ENCODE measurements at regions not wholly inside any gene's neighbourhood (a gene's known extent, or its start where the extent isn't known, plus 50 kb on each side); places are given as distances from the start of the nearest gene placed in this dataset.

GRCh38 chr10:88186335-88186734 is 322.9 kb downstream of the PTEN start:
- TF ChIP-seq CTCF (IDR thresholded peaks at IDR 0.05) (no peak), ZFX (IDR thresholded peaks at IDR 0.05; ENCODE audit: borderline replicate concordance) (no peak)
- H3K27ac ChIP-seq = no peak overlapping the region

- no peak overlapping the region for H3K27ac ChIP-seq
Observed at GRCh38 chr10:88187472-88187871, 324.0 kb downstream of the PTEN start.

GRCh38 chr10:88190123-88190522 is 326.7 kb downstream of the PTEN start:
- no peak overlapping the region for H3K27ac ChIP-seq
- TF ChIP-seq CTCF (IDR thresholded peaks at IDR 0.05) (no peak), ZFX (IDR thresholded peaks at IDR 0.05; ENCODE audit: borderline replicate concordance) (no peak)

More at GRCh38 chr10:88187472-88187871, 324.0 kb downstream of the PTEN start:
- TF ChIP-seq ZFX (IDR thresholded peaks at IDR 0.05; ENCODE audit: borderline replicate concordance) (no peak), CTCF (IDR thresholded peaks at IDR 0.05) (no peak)

- TF ChIP-seq CTCF (IDR thresholded peaks at IDR 0.05) (no peak), ZFX (IDR thresholded peaks at IDR 0.05; ENCODE audit: borderline replicate concordance) (no peak)
- H3K27ac ChIP-seq = no peak overlapping the region
Observed at GRCh38 chr10:88190540-88191235, 327.3 kb downstream of the PTEN start.

- H3K27ac ChIP-seq = no peak overlapping the region
- TF ChIP-seq CTCF (IDR thresholded peaks at IDR 0.05) (no peak), ZFX (IDR thresholded peaks at IDR 0.05; ENCODE audit: borderline replicate concordance) (no peak)
Observed at GRCh38 chr10:88193018-88193417, 329.6 kb downstream of the PTEN start.

- TF ChIP-seq ZFX (IDR thresholded peaks at IDR 0.05; ENCODE audit: borderline replicate concordance) (no peak), CTCF (IDR thresholded peaks at IDR 0.05) (no peak)
Observed at GRCh38 chr10:88194041-88194887, 330.8 kb downstream of the PTEN start.

GRCh38 chr10:88194961-88195367 is 331.5 kb downstream of the PTEN start:
- TF ChIP-seq ZFX (IDR thresholded peaks at IDR 0.05; ENCODE audit: borderline replicate concordance) (no peak), CTCF (IDR thresholded peaks at IDR 0.05) (no peak)
- no peak overlapping the region for H3K27ac ChIP-seq

More at GRCh38 chr10:88194041-88194887, 330.8 kb downstream of the PTEN start:
- no peak overlapping the region for H3K27ac ChIP-seq

All from 22Rv1 (cell line).